B cell (primary cell): ENCODE measurements at regions not wholly inside any gene's neighbourhood (a gene's known extent, or its start where the extent isn't known, plus 50 kb on each side); places are given as distances from the start of the nearest gene placed in this dataset.

Experiments used
- ATAC-seq: fragments of 200-7000 bp; cut with Tn5 transposase; one replicate; pipeline ENCODE4 v1.10.0; 2021; ENCODE audit warnings: low read depth, mild to moderate bottlenecking, moderate number of reproducible peaks, moderate library complexity
- CTCF ChIA-PET: fragments of 350-600 bp; sonication (Branson Sonifier 250); formaldehyde crosslinking; loops from one replicate; lab custom pipeline; 2021; ENCODE audit warnings: antibody characterized with exemption, inconsistent platforms; lab: Charles Lee
- POLR2A ChIA-PET: fragments of 350-600 bp; sonication (Branson Sonifier 250); formaldehyde crosslinking; loops from one replicate; lab custom pipeline; 2021; ENCODE audit warnings: antibody characterized with exemption; lab: Charles Lee
- DNase-seq: peaks from one replicate; pipeline ENCODE4 v3.0.0; 2013
- H2AFZ ChIP-seq: 2 replicates; pipeline ENCODE4 v1.6.1; 2012; ENCODE audit warnings: mild to moderate bottlenecking, low read depth, low read length; ENCODE audit not compliant: insufficient read depth, poor library complexity, severe bottlenecking
- H3K27ac ChIP-seq, 2 donors: 1 replicate in 1 of 2; 2 replicates in 1 of 2; pipeline ENCODE4 v1.5.1; 2012 to 2013; ENCODE audit warnings: low read length in 2 of 2, mild to moderate bottlenecking in 2 of 2, moderate library complexity in 1 of 2
- H3K27me3 ChIP-seq, 4 experiments: fragments of 200-600 bp in 1 of 4; sonication (generic) in 1 of 4; replicated peaks in 1 of 4; 1 replicate in 2 of 4; 2 replicates in 2 of 4; pipeline versions ENCODE4 v1.6.1 to v1.7.0; 2013 to 2016; ENCODE audit warnings: low read length in 3 of 4, mild to moderate bottlenecking in 2 of 4, mixed read lengths in 1 of 4, moderate library complexity in 1 of 4; ENCODE audit not compliant: insufficient read depth in 4 of 4, control insufficient read depth in 3 of 4; ENCODE audit errors: control extremely low read depth in 1 of 4
- H3K36me3 ChIP-seq, 2 experiments: replicated peaks in 1 of 2; 1 replicate in 1 of 2; 2 replicates in 1 of 2; pipeline versions ENCODE4 v1.6.1 to v1.7.1; 2013; ENCODE audit warnings: low read length in 1 of 2; ENCODE audit not compliant: insufficient read depth in 2 of 2, control insufficient read depth in 1 of 2; ENCODE audit errors: control extremely low read depth in 1 of 2, extremely low read depth in 1 of 2
- H3K4me1 ChIP-seq, 2 donors: fragments of 200-600 bp in 1 of 2; sonication (generic) in 1 of 2; 1 replicate in 1 of 2; 2 replicates in 1 of 2; pipeline versions ENCODE4 v1.5.1 to v1.6.1; 2013 to 2017; ENCODE audit warnings: low read length in 2 of 2; ENCODE audit not compliant: control insufficient read depth in 2 of 2, insufficient read depth in 2 of 2
- H3K4me2 ChIP-seq: replicated peaks from 2 replicates; pipeline ENCODE3; 2012; ENCODE audit warnings: mild to moderate bottlenecking, low read depth, low read length; ENCODE audit not compliant: poor library complexity, severe bottlenecking
- H3K4me3 ChIP-seq, 5 experiments: fragments of 200-600 bp in 1 of 5; sonication (generic) in 1 of 5; 1 replicate in 3 of 5; 2 replicates in 2 of 5; pipeline versions ENCODE4 v1.5.1 to v1.7.0; 2011 to 2016; ENCODE audit warnings: low read length in 4 of 5, mild to moderate bottlenecking in 4 of 5, low read depth in 2 of 5, control low read depth in 1 of 5, moderate library complexity in 1 of 5; ENCODE audit not compliant: insufficient read depth in 1 of 5; ENCODE audit errors: control extremely low read depth in 1 of 5, extremely low read depth in 1 of 5
- H3K79me2 ChIP-seq: fragments of 200-600 bp; sonication (generic); one replicate; pipeline ENCODE4 v1.6.0; 2016; ENCODE audit warnings: low read length; ENCODE audit not compliant: control insufficient read depth, insufficient read depth
- H3K9ac ChIP-seq: fragments of 200-600 bp; sonication (generic); 2 replicates; pipeline ENCODE4 v1.6.1; 2017; ENCODE audit warnings: mild to moderate bottlenecking, low read length, moderate library complexity
- H3K9me3 ChIP-seq, 3 donors: one replicate each; pipeline versions ENCODE4 v1.6.1 to v1.7.1; 2013; ENCODE audit warnings: low read length in 2 of 3; ENCODE audit not compliant: control insufficient read depth in 2 of 3, insufficient read depth in 1 of 3; ENCODE audit errors: control extremely low read depth in 1 of 3
- H4K20me1 ChIP-seq: 2 replicates; pipeline ENCODE4 v1.6.0; 2012; ENCODE audit warnings: mild to moderate bottlenecking, low read length; ENCODE audit not compliant: insufficient read depth, control insufficient read depth, poor library complexity, severe bottlenecking
- H3K27ac Mint-ChIP-seq: one replicate; pipeline ENCODE4 v1.8.0; 2021; ENCODE audit warnings: mixed read lengths
- H3K27me3 Mint-ChIP-seq: one replicate; pipeline ENCODE4 v1.8.0; 2021; ENCODE audit warnings: mixed read lengths
- H3K4me1 Mint-ChIP-seq: one replicate; pipeline ENCODE4 v1.8.0; 2021; ENCODE audit warnings: mixed read lengths
- H3K4me3 Mint-ChIP-seq: one replicate; pipeline ENCODE4 v1.8.0; 2021; ENCODE audit warnings: mixed read lengths
- H3K9me3 Mint-ChIP-seq: one replicate; pipeline ENCODE4 v1.8.0; 2022; ENCODE audit warnings: mixed read lengths; ENCODE audit not compliant: insufficient read depth
- CTCF ChIP-seq: fragments of 200-600 bp; IDR thresholded peaks from one replicate; pipeline ENCODE4 v1.8.0; 2022; ENCODE audit warnings: antibody characterized with exemption, mild to moderate bottlenecking
- EZH2 ChIP-seq: IDR thresholded peaks from 2 replicates; pipeline ENCODE4 v1.6.1; 2012; ENCODE audit warnings: borderline replicate concordance, low read depth, mild to moderate bottlenecking, moderate library complexity, low read length; ENCODE audit not compliant: insufficient read depth, poor library complexity, severe bottlenecking
- WGBS: methylation state at CpG from one replicate; pipeline ENCODE4 v1.1.5; 2013; ENCODE audit warnings: missing lambda C conversion rate; ENCODE audit not compliant: insufficient coverage; 5-methylcytosine and 5-hydroxymethylcytosine counted together
- intact Hi-C: fragments of 100-400 bp; cut with micrococcal nuclease; formaldehyde crosslinking; loops from one replicate; pipeline ENCODE4 v1.10.0; 2022

GRCh38 chr6:1103945-1104623 lies 207.8 kb upstream of the FOXQ1 start:
- H2AFZ ChIP-seq = no peak overlapping the region
- H3K36me3 ChIP-seq = no peaks in the 10 kb centered on the region
- H3K27me3 Mint-ChIP-seq = peaks cover 22% of the 10 kb centered on the region
- ATAC-seq (no peak), DNase-seq (no peak)
- H3K27me3 ChIP-seq = peaks cover 0 to 11% (median 0%) of the 10 kb centered on the region in 4 experiments
- no peak overlapping the region for H3K9ac ChIP-seq
- H3K4me1 ChIP-seq = no peaks in the 10 kb centered on the region
- no peak overlapping the region for H3K4me3 ChIP-seq
- H3K27ac Mint-ChIP-seq = no peak overlapping the region
- intact Hi-C loops = no loop called here
- no peaks in the 10 kb centered on the region for H4K20me1 ChIP-seq
- peaks cover 0 to 6% (median 0%) of the 10 kb centered on the region in 3 donors for H3K9me3 ChIP-seq
- no peaks in the 10 kb centered on the region for H3K4me1 Mint-ChIP-seq
- TF ChIP-seq CTCF (no peak), EZH2 (no peak)
- 85% methylated on average over 6 of the region's 7 CpGs for WGBS
- ChIA-PET POLR2A (no interaction called here), CTCF (no interaction called here)
- H3K4me3 Mint-ChIP-seq = no peak overlapping the region
- H3K4me2 ChIP-seq = no peak overlapping the region
- H3K79me2 ChIP-seq = no peaks in the 10 kb centered on the region
- no peak overlapping the region for H3K27ac ChIP-seq
- peaks cover 6% of the 10 kb centered on the region for H3K9me3 Mint-ChIP-seq

DNA sequence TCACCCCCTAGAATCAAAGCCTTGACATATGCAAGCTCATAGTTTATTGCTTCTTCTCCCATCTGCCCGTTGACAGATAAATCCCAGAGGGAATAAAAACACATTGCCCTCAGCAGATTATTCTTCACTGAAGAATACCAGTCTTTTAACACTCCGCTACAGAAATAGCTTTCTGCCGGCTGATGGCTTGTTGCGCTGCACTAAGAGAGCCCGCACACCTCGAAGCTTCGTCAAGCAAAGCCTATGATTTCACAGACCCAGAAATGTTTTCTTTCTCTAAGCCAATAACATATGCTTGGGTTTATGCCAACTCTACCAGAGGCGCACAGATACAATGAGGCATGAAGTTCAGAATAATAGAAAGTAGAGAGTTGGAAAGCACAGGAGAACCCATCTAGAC lies 208.9 kb upstream of the FOXQ1 start:
- Histone ChIP-seq H3K4me3 (no peak overlapping the region), H4K20me1 (no peaks in the 10 kb centered on the region), H3K9ac (no peak overlapping the region), H3K36me3 (no peaks in the 10 kb centered on the region), H3K4me2 (no peak overlapping the region), H3K4me1 (no peaks in the 10 kb centered on the region), H3K27me3 (peaks cover 0 to 10% (median 0%) of the 10 kb centered on the region in 4 experiments), H3K79me2 (no peaks in the 10 kb centered on the region), H3K27ac (no peak overlapping the region), H3K9me3 (peaks cover 0 to 6% (median 0%) of the 10 kb centered on the region in 3 donors), H2AFZ (no peak overlapping the region)
- Mint-ChIP-seq H3K27me3 (peaks cover 21% of the 10 kb centered on the region), H3K4me3 (no peak overlapping the region), H3K4me1 (no peaks in the 10 kb centered on the region), H3K9me3 (peaks cover 6% of the 10 kb centered on the region), H3K27ac (no peak overlapping the region)
- ChIA-PET POLR2A (no interaction called here), CTCF (no interaction called here)
- DNase-seq = no peak
- ATAC-seq = no peak
- intact Hi-C loops = no loop called here
- no peak for TF ChIP-seq EZH2
- 91% methylated on average over 7 of the region's 8 CpGs for whole genome bisulfite sequencing
